ENCODE measurements at regions not wholly inside any gene's neighbourhood (a gene's known extent, or its start where the extent isn't known, plus 50 kb on each side); places are given as distances from the start of the nearest gene placed in this dataset.

GRCh38 chr10:107718864-107719263 lies 554.4 kb upstream of the SORCS1 start:
- H3K9me3 Mint-ChIP-seq (ENCODE audit: unreplicated experiment), result no peaks in the 10 kb centered on the region

GRCh38 chr10:107717046-107717445 lies 552.5 kb upstream of the SORCS1 start:
- DNase-seq (ENCODE audit: low spot score), result no peak
- H3K36me3 Mint-ChIP-seq (ENCODE audit: low read depth, unreplicated experiment), result no peaks in the 10 kb centered on the region

More at GRCh38 chr10:107718864-107719263, 554.4 kb upstream of the SORCS1 start:
- no peak overlapping the region for H3K27ac Mint-ChIP-seq (ENCODE audit: unreplicated experiment)
- H3K36me3 Mint-ChIP-seq (ENCODE audit: low read depth, unreplicated experiment), result no peaks in the 10 kb centered on the region
- DNase-seq (ENCODE audit: low spot score), result no peak
- H3K4me3 Mint-ChIP-seq (ENCODE audit: unreplicated experiment), result no peak overlapping the region
- TF ChIP-seq CTCF (IDR thresholded peaks at IDR 0.05; ENCODE audit: unreplicated experiment), result no peak
- H3K4me1 Mint-ChIP-seq (ENCODE audit: unreplicated experiment), result no peaks in the 10 kb centered on the region
- no peaks in the 10 kb centered on the region for H3K27me3 Mint-ChIP-seq (ENCODE audit: unreplicated experiment)

GRCh38 chr10:107715565-107715964 lies 551.1 kb upstream of the SORCS1 start:
- Mint-ChIP-seq H3K4me3 (ENCODE audit: unreplicated experiment) (no peak overlapping the region), H3K4me1 (ENCODE audit: unreplicated experiment) (no peaks in the 10 kb centered on the region), H3K27me3 (ENCODE audit: unreplicated experiment) (no peaks in the 10 kb centered on the region), H3K36me3 (ENCODE audit: low read depth, unreplicated experiment) (no peaks in the 10 kb centered on the region), H3K9me3 (ENCODE audit: unreplicated experiment) (no peaks in the 10 kb centered on the region), H3K27ac (ENCODE audit: unreplicated experiment) (no peak overlapping the region)
- no peak for DNase-seq (ENCODE audit: low spot score)
- TF ChIP-seq CTCF (IDR thresholded peaks at IDR 0.05; ENCODE audit: unreplicated experiment), result no peak

More at GRCh38 chr10:107717046-107717445, 552.5 kb upstream of the SORCS1 start:
- TF ChIP-seq CTCF (IDR thresholded peaks at IDR 0.05; ENCODE audit: unreplicated experiment), result no peak
- no peaks in the 10 kb centered on the region for H3K4me1 Mint-ChIP-seq (ENCODE audit: unreplicated experiment)
- no peak overlapping the region for H3K27ac Mint-ChIP-seq (ENCODE audit: unreplicated experiment)
- H3K4me3 Mint-ChIP-seq (ENCODE audit: unreplicated experiment), result no peak overlapping the region
- H3K9me3 Mint-ChIP-seq (ENCODE audit: unreplicated experiment), result no peaks in the 10 kb centered on the region
- no peaks in the 10 kb centered on the region for H3K27me3 Mint-ChIP-seq (ENCODE audit: unreplicated experiment)

GRCh38 chr10:107708981-107709380 lies 544.5 kb upstream of the SORCS1 start:
- Mint-ChIP-seq H3K4me1 (ENCODE audit: unreplicated experiment) (no peaks in the 10 kb centered on the region), H3K4me3 (ENCODE audit: unreplicated experiment) (no peak overlapping the region), H3K36me3 (ENCODE audit: low read depth, unreplicated experiment) (no peaks in the 10 kb centered on the region), H3K9me3 (ENCODE audit: unreplicated experiment) (no peaks in the 10 kb centered on the region), H3K27me3 (ENCODE audit: unreplicated experiment) (no peaks in the 10 kb centered on the region), H3K27ac (ENCODE audit: unreplicated experiment) (no peak overlapping the region)
- no peak for DNase-seq (ENCODE audit: low spot score)
- TF ChIP-seq CTCF (IDR thresholded peaks at IDR 0.05; ENCODE audit: unreplicated experiment), result no peak

GRCh38 chr10:107706096-107706725 lies 541.7 kb upstream of the SORCS1 start:
- Mint-ChIP-seq H3K4me1 (ENCODE audit: unreplicated experiment) (no peaks in the 10 kb centered on the region), H3K27ac (ENCODE audit: unreplicated experiment) (no peak overlapping the region), H3K9me3 (ENCODE audit: unreplicated experiment) (no peaks in the 10 kb centered on the region), H3K27me3 (ENCODE audit: unreplicated experiment) (no peaks in the 10 kb centered on the region), H3K36me3 (ENCODE audit: low read depth, unreplicated experiment) (no peaks in the 10 kb centered on the region), H3K4me3 (ENCODE audit: unreplicated experiment) (no peak overlapping the region)
- no peak for TF ChIP-seq CTCF (IDR thresholded peaks at IDR 0.05; ENCODE audit: unreplicated experiment)
- DNase-seq (ENCODE audit: low spot score), result no peak

Data from endothelial cell (in vitro differentiated cells).